ENCODE measurements at regions not wholly inside any gene's neighbourhood (a gene's known extent, or its start where the extent isn't known, plus 50 kb on each side); places are given as distances from the start of the nearest gene placed in this dataset.
"Not testable (repeated sequence)": the region's sequence is repeated elsewhere in the genome, so short reads cannot be mapped to it uniquely, and the experiment has no call there.

DNA sequence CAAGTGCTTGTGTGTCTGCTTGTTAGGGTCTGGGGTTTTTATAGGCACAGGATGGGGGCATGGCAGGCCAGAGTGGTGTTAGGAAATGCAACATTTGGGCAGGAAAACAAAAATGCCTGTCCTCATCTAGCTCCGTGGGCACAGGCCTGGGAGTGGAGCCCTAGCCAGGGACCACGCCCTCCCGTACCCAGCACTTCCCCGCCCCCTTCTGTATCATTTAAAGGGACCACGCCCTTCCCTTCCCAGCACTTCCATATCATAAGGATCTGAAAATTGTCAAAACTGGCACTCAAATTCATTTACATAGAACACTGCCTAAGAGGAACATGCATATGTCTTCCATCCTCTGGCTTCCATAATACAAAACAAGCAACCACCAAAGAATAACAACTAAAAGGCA, 185.8 kb downstream of the B3GLCT start:
- no peaks in the 10 kb centered on the region for H3K27me3 ChIP-seq
- DNase-seq (no peak), ATAC-seq (no peak)
- no peak overlapping the region for H3K27ac ChIP-seq
- TF ChIP-seq, protein P1, sequence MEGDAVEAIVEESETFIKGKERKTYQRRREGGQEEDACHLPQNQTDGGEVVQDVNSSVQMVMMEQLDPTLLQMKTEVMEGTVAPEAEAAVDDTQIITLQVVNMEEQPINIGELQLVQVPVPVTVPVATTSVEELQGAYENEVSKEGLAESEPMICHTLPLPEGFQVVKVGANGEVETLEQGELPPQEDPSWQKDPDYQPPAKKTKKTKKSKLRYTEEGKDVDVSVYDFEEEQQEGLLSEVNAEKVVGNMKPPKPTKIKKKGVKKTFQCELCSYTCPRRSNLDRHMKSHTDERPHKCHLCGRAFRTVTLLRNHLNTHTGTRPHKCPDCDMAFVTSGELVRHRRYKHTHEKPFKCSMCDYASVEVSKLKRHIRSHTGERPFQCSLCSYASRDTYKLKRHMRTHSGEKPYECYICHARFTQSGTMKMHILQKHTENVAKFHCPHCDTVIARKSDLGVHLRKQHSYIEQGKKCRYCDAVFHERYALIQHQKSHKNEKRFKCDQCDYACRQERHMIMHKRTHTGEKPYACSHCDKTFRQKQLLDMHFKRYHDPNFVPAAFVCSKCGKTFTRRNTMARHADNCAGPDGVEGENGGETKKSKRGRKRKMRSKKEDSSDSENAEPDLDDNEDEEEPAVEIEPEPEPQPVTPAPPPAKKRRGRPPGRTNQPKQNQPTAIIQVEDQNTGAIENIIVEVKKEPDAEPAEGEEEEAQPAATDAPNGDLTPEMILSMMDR (IDR thresholded peaks at IDR 0.05), result no peak
- no peaks in the 10 kb centered on the region for H3K4me1 ChIP-seq
- no peaks in the 10 kb centered on the region for H3K9me3 ChIP-seq
- H3K4me3 ChIP-seq, result no peak overlapping the region
- WGBS, 2 donors, result 52 to 66% methylated on average over 5 of the region's 5 CpGs
- H3K36me3 ChIP-seq, result no peaks in the 10 kb centered on the region
- intact Hi-C loops (cut with DNase I), result no loop called here

DNA sequence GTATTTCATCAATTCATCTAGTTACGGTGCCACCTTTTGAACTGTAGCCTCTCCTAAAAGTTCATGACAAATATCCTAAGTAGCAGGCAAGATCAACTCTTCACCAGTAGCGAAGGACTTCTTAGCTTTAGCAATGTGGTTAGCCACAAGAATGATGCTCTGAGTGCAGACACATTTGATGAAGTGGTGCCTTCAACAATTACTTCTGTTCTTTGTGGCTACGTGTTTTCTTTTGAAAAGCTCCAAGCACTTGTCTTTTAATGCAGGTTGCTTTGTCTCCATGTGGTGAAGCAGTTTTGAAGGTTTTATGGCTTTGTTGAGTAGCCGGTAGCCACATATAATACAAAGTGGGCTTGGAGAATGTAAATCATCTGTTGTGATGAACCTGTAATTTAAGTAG, 194.7 kb downstream of the B3GLCT start:
- Histone ChIP-seq H3K36me3 (no peaks in the 10 kb centered on the region), H3K27me3 (no peaks in the 10 kb centered on the region), H3K4me3 (no peak overlapping the region), H3K9me3 (peaks cover 0 to 27% (median 3%) of the 10 kb centered on the region in 11 donors), H3K4me1 (no peaks in the 10 kb centered on the region), H3K27ac (no peak overlapping the region)
- intact Hi-C loops (cut with DNase I), result no loop called here
- no peak for DNase-seq
- no peak for ATAC-seq
- WGBS, 2 donors, result 86 to 88% methylated on average over 4 of the region's 4 CpGs
- TF ChIP-seq, protein P1 (IDR thresholded peaks at IDR 0.05), result no peak

DNA sequence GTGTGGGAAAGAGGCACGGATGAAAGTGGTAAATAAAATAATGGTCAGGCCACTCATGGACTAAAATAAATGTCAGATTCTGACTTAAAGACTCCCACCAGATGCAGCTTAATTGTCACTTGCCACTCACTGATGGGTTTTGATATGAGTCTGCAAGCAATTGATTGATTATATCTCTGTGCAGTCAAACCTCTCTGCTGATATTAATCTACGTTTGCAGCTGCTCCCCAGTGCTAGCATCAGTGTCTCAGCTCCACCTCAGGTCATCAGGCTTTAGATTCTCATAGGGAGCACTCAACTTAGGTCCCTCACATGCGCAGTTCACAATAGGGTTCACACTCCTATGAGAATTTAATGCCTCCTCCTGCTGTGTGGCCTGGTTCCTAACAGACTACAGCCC, 195.3 kb downstream of the B3GLCT start:
- peaks cover 0 to 33% (median 7%) of the 10 kb centered on the region in 11 donors for H3K9me3 ChIP-seq
- H3K36me3 ChIP-seq, result no peaks in the 10 kb centered on the region
- DNase-seq (no peak), ATAC-seq (no peak)
- intact Hi-C loops (cut with DNase I), result no loop called here
- H3K27ac ChIP-seq, result no peak overlapping the region
- no peaks in the 10 kb centered on the region for H3K4me1 ChIP-seq
- no peak overlapping the region for H3K4me3 ChIP-seq
- TF ChIP-seq, protein P1 (IDR thresholded peaks at IDR 0.05), result no peak
- 81 to 82% methylated on average over 3 of the region's 3 CpGs for WGBS, 2 donors
- no peaks in the 10 kb centered on the region for H3K27me3 ChIP-seq

GRCh38 chr13:31399690-31400089, 199.9 kb downstream of the B3GLCT start:
- no peak overlapping the region for H3K4me3 ChIP-seq
- H3K36me3 ChIP-seq, result no peaks in the 10 kb centered on the region
- peaks cover 0 to 44% (median 7%) of the 10 kb centered on the region in 11 donors for H3K9me3 ChIP-seq
- DNase-seq, result no peak
- ATAC-seq, result no peak
- H3K4me1 ChIP-seq, result no peaks in the 10 kb centered on the region
- no peaks in the 10 kb centered on the region for H3K27me3 ChIP-seq
- intact Hi-C loops (cut with DNase I), result no loop called here
- TF ChIP-seq, protein P1 (IDR thresholded peaks at IDR 0.05), result no peak
- no peak overlapping the region for H3K27ac ChIP-seq

- H3K27ac ChIP-seq; intact Hi-C loops (cut with DNase I); H3K27me3 ChIP-seq; H3K4me1 ChIP-seq; DNase-seq; H3K36me3 ChIP-seq; ATAC-seq; H3K4me3 ChIP-seq: not testable (repeated sequence)
- 84 to 87% methylated on average over 4 of the region's 4 CpGs for whole genome bisulfite sequencing, 2 donors
- peaks cover 0 to 30% (median 7%) of the 10 kb centered on the region in 11 donors for H3K9me3 ChIP-seq
These were observed 203.9 kb downstream of the B3GLCT start for GRCh38 chr13:31403711-31404110.
